NT2/D1 (cell line): ENCODE measurements at regions not wholly inside any gene's neighbourhood (a gene's known extent, or its start where the extent isn't known, plus 50 kb on each side); places are given as distances from the start of the nearest gene placed in this dataset.

Experiments
- DNase-seq: peaks from one replicate; pipeline ENCODE4 v3.0.0-alpha.2; 2011; ENCODE audit warnings: low read depth, low spot score
- H3K27me3 ChIP-seq: 2 replicates; pipeline ENCODE4 v1.6.0; 2011; ENCODE audit warnings: mild to moderate bottlenecking; ENCODE audit not compliant: insufficient read length, insufficient read depth
- H3K36me3 ChIP-seq: 2 replicates; pipeline ENCODE4 v1.6.1; 2011; ENCODE audit warnings: mild to moderate bottlenecking, low read length, mixed read lengths; ENCODE audit not compliant: insufficient read depth, insufficient read length
- H3K4me1 ChIP-seq: 2 replicates; pipeline ENCODE4 v1.5.1; 2011; ENCODE audit not compliant: insufficient read depth, insufficient read length
- H3K4me3 ChIP-seq: 2 replicates; pipeline ENCODE4 v1.5.1; 2011; ENCODE audit warnings: low read depth; ENCODE audit not compliant: insufficient read length
- H3K9ac ChIP-seq: 2 replicates; pipeline ENCODE4 v1.6.0; 2011; ENCODE audit warnings: low read depth; ENCODE audit not compliant: insufficient read length
- H3K9me3 ChIP-seq: 2 replicates; pipeline ENCODE4 v1.5.1; 2011; ENCODE audit warnings: mild to moderate bottlenecking, low read length; ENCODE audit not compliant: insufficient read depth
- SUZ12 ChIP-seq: IDR thresholded peaks from 2 replicates; pipeline ENCODE4 v1.6.1; 2011; ENCODE audit not compliant: insufficient read length, insufficient read depth; ENCODE audit errors: extremely low read depth
- YY1 ChIP-seq: IDR thresholded peaks from 2 replicates; pipeline ENCODE4 v1.6.1; 2011; ENCODE audit not compliant: insufficient read length, insufficient read depth
- ZNF274 ChIP-seq: IDR thresholded peaks from 2 replicates; pipeline ENCODE4 v1.6.1; 2011; ENCODE audit warnings: mild to moderate bottlenecking, low read depth, low read length

DNA sequence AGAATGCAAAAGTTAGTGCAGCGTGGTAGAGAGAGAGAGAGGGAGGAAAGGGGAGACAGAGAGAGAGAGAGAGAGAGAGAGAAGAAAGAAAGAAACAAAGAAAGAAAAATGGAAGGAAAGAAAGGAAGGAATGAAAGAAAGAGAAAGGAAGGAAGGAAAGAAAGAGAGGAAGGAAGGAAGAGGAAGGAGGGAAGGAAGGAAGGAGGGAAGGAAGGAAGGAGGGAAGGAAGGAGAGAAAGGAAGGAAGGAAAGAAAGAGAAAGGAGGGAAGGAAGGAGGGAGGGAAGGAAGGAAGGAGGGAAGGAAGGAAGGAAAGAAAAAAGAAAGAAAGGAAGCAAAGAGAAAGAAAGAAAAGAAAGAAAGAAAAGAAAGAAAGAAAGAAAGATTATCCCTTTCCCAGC, 209.8 kb upstream of the MYO3A start:
- TF ChIP-seq YY1 (no peak), ZNF274 (no peak), SUZ12 (no peak)
- Histone ChIP-seq H3K9ac (no peak overlapping the region), H3K4me1 (no peaks in the 10 kb centered on the region), H3K27me3 (no peaks in the 10 kb centered on the region), H3K4me3 (no peak overlapping the region), H3K9me3 (no peaks in the 10 kb centered on the region), H3K36me3 (no peaks in the 10 kb centered on the region)
- DNase-seq = no peak

DNA sequence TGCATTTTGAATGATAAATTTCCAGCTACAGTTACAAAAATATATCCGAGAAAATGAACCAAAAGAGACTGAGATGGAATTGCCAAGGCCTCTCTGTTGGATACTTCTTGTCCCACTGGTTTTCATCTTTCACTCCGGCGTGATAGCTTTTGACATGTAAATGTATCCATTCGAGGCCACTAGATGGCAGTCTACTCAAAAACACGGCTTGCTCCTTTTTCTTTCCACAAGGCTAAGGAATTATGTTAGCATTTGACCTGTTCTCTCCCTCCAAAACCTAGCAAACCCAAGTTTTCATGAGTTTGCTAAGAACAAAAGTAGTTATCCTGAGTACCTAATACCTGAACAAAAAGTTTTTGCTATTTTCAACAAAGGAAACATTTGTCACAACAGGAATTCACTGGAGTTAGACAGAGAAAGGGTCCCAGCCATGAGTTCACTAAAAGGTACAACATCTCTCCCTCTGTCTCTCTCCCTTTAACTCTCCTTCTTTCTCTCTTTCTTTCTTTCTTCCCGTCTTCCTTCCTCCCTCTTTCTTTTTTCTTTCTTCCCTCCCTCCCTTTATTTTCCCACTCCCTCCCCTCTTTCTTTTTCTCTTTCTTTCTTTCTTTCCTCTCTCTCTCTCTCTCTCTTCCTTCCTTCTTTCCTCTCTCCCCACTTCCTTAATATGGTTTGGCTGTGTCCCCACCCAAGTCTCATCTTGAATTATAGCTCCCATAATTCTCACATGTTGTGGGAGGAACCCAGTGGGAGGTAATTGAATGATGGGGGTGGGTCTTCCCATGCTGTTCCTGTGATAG, 207.9 kb upstream of the MYO3A start:
- Histone ChIP-seq H3K36me3 (no peaks in the 10 kb centered on the region), H3K9me3 (no peaks in the 10 kb centered on the region), H3K4me1 (no peaks in the 10 kb centered on the region), H3K9ac (no peak overlapping the region), H3K27me3 (no peaks in the 10 kb centered on the region), H3K4me3 (no peak overlapping the region)
- TF ChIP-seq ZNF274 = no peak
- TF ChIP-seq SUZ12 = no peak
- TF ChIP-seq YY1 = no peak
- peak; percentile 78 for DNase-seq

DNA sequence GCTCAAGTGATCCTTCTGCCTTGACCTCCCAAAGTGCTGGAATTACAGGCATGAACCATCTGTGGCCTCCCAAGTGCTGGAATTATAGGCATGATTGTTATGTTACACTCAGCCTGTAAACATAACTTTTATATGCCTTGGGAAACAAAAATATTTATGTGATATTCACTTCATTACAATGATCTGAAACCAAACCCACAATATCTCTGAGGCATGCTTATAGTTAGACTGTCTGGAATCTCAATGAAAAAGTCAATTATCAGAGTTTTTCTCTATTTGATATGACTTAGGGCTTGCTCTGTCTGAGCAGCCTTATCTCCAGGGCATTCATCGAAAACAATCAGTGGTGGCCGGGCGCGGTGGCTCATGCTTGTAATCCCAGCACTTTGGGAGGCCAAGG, 195.3 kb upstream of the MYO3A start:
- Histone ChIP-seq H3K9me3 (no peaks in the 10 kb centered on the region), H3K4me1 (no peaks in the 10 kb centered on the region), H3K9ac (no peak overlapping the region), H3K36me3 (no peaks in the 10 kb centered on the region), H3K27me3 (no peaks in the 10 kb centered on the region), H3K4me3 (no peak overlapping the region)
- TF ChIP-seq ZNF274 (no peak), YY1 (no peak), SUZ12 (no peak)
- no peak for DNase-seq

DNA sequence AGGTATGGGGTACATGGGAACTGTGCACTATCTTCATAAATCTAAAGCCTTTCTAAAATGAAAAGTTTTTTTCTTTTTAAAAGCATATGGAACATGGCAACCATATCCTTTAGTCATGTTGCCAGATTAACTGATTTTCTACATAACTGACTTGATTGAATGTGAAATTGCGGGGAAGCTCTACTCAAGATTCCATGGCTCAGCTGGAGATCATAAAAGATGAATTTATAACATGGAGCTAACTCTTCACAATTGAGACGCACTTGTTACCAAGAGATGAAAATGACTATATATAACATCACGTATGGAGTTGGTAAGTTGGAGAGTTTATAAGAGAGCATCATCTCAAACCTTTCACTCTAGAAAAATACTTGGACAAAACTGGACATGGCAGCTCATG, 190.2 kb upstream of the MYO3A start:
- no peak overlapping the region for H3K9ac ChIP-seq
- H3K4me3 ChIP-seq = no peak overlapping the region
- H3K9me3 ChIP-seq = no peaks in the 10 kb centered on the region
- no peaks in the 10 kb centered on the region for H3K36me3 ChIP-seq
- DNase-seq = no peak
- no peaks in the 10 kb centered on the region for H3K4me1 ChIP-seq
- TF ChIP-seq SUZ12 (no peak), YY1 (no peak), ZNF274 (no peak)
- no peaks in the 10 kb centered on the region for H3K27me3 ChIP-seq

DNA sequence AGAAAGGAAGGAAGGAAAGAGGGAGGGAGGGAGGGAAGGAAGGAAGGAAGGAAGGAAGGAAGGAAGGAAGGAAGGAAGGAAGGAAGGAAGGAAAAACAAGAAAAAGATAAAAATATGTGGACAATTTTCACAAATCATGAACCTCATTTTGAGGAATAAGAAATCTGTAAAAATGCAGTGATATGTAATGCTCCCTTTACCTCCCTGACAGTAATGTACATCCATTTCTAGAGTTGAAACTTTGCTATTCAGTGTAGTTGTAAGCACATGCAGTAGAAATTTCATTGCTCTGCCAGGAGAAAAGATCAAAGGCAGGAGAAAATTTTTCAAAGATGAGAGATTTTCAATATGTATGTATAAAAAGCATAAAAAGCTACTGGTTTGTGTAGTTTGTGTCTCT, 189.5 kb upstream of the MYO3A start:
- Histone ChIP-seq H3K27me3 (no peaks in the 10 kb centered on the region), H3K9me3 (no peaks in the 10 kb centered on the region), H3K4me3 (no peak overlapping the region), H3K4me1 (no peaks in the 10 kb centered on the region), H3K9ac (no peak overlapping the region), H3K36me3 (no peaks in the 10 kb centered on the region)
- DNase-seq = no peak
- TF ChIP-seq ZNF274 (no peak), SUZ12 (no peak), YY1 (no peak)

DNA sequence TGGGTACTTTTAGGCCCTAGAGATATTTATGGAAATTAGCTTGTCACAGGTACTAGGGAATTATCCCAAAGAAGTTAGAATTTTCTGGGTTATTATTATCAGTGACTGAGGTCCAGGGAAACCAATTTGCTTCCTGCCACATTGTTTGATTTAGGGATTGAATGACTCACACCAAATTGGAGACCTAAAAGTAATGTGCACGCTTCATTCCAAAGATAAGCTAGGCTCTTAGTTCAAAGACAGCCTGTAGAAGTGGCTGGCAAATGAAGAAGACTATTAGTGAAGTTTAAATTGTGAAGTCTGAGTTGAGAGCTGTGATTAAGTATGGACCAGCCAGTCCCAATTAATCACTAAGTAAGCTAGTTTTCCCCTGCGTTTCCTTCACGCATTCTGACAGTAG, 188.1 kb upstream of the MYO3A start:
- H3K4me3 ChIP-seq = no peak overlapping the region
- H3K9ac ChIP-seq = no peak overlapping the region
- no peaks in the 10 kb centered on the region for H3K9me3 ChIP-seq
- no peaks in the 10 kb centered on the region for H3K36me3 ChIP-seq
- H3K4me1 ChIP-seq = no peaks in the 10 kb centered on the region
- no peaks in the 10 kb centered on the region for H3K27me3 ChIP-seq
- TF ChIP-seq ZNF274 = no peak
- TF ChIP-seq YY1 = no peak
- TF ChIP-seq SUZ12 = no peak
- DNase-seq = no peak

DNA sequence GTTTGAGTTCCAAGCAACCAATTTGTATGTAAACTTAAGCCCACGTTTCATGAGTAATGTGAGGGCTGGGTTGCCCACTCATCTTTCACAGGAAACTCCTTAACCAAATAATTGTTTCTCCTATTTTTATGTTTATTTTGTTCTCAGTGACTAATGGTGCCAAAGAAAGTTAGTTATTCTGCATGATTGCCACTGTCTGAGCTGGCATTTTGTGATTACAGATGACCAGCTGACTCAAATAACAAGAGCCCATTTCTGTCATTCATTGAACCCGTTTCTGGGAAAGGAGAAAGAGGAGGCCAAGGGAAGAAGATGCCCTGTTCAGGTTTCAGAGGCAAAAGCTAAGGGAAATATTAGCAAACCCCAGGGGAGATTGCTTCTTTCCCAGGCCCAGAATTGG, 186.9 kb upstream of the MYO3A start:
- DNase-seq = no peak
- no peaks in the 10 kb centered on the region for H3K27me3 ChIP-seq
- no peaks in the 10 kb centered on the region for H3K36me3 ChIP-seq
- no peak overlapping the region for H3K9ac ChIP-seq
- H3K9me3 ChIP-seq = no peaks in the 10 kb centered on the region
- H3K4me3 ChIP-seq = no peak overlapping the region
- no peak for TF ChIP-seq SUZ12
- TF ChIP-seq YY1 = no peak
- TF ChIP-seq ZNF274 = no peak
- no peaks in the 10 kb centered on the region for H3K4me1 ChIP-seq

DNA sequence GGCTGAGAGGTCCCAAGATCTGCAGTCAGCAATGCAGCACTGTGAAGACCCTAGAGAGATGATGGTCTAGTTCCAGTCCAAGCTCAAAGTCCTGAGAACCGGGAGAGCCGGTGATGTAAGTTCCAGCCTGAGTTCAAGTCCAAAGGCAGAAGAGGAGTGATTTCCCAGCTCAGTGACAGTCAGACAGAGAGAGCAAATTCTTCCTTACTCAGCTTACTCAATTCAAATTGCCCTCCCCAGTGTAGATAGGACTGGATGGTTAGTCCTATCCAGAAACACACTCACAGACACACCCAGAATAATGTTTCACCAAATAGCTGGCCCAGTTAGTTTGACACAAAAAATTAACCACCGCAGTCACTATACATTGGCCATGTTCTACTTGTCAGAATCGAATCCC, 185.5 kb upstream of the MYO3A start:
- DNase-seq = no peak
- no peaks in the 10 kb centered on the region for H3K9me3 ChIP-seq
- H3K9ac ChIP-seq = no peak overlapping the region
- TF ChIP-seq SUZ12 (no peak), YY1 (no peak), ZNF274 (no peak)
- no peaks in the 10 kb centered on the region for H3K36me3 ChIP-seq
- H3K27me3 ChIP-seq = no peaks in the 10 kb centered on the region
- H3K4me3 ChIP-seq = no peak overlapping the region
- H3K4me1 ChIP-seq = no peaks in the 10 kb centered on the region
